H1 (cell line): ENCODE measurements at regions not wholly inside any gene's neighbourhood (a gene's known extent, or its start where the extent isn't known, plus 50 kb on each side); places are given as distances from the start of the nearest gene placed in this dataset.

ENCODE experiments used
- CTCF ChIA-PET: fragments of 300-600 bp; sonication (Branson Sonifier 250); formaldehyde crosslinking; loops from one replicate; lab custom pipeline; 2021; ENCODE audit not compliant: partially characterized antibody; lab: Charles Lee
- POLR2A ChIA-PET: fragments of 300-600 bp; sonication (Branson Sonifier 250); formaldehyde crosslinking; loops from one replicate; lab custom pipeline; 2021; ENCODE audit warnings: inconsistent platforms; ENCODE audit not compliant: partially characterized antibody; lab: Charles Lee
- DNase-seq, 2 experiments: peaks; one replicate each; pipeline versions ENCODE4 v3.0.0 to v3.0.0-alpha.2; 2010 to 2022; ENCODE audit warnings: low spot score in 2 of 2, low read depth in 1 of 2, mixed read lengths in 1 of 2
- FAIRE-seq: peaks from 2 replicates; lab custom pipeline; 2011; peaks lifted over from hg19 to GRCh38; lab: Jason Lieb, UNC
- H2AFZ ChIP-seq: 2 replicates; pipeline ENCODE4 v1.8.1; 2012; ENCODE audit warnings: low read length, inconsistent platforms
- H2AK5ac ChIP-seq: 2 replicates; pipeline ENCODE4 v1.6.1; 2013; ENCODE audit warnings: low read depth, low read length
- H2BK120ac ChIP-seq: replicated peaks from 2 replicates; pipeline ENCODE3; 2013; ENCODE audit warnings: low read depth, low read length, inconsistent platforms
- H2BK12ac ChIP-seq: 2 replicates; pipeline ENCODE4 v1.6.1; 2013; ENCODE audit warnings: low read depth, low read length
- H2BK15ac ChIP-seq: 2 replicates; pipeline ENCODE4 v1.6.1; 2013; ENCODE audit warnings: low read length
- H2BK20ac ChIP-seq: 2 replicates; pipeline ENCODE4 v1.6.1; 2013; ENCODE audit warnings: low read length
- H2BK5ac ChIP-seq: 2 replicates; pipeline ENCODE4 v1.6.1; 2013; ENCODE audit warnings: low read depth, low read length
- H3K14ac ChIP-seq: 2 replicates; pipeline ENCODE4 v1.6.1; 2013; ENCODE audit warnings: inconsistent platforms; ENCODE audit not compliant: insufficient read length
- H3K18ac ChIP-seq: 2 replicates; pipeline ENCODE4 v1.6.1; 2013; ENCODE audit warnings: low read length; ENCODE audit errors: extremely low read depth
- H3K23ac ChIP-seq: 2 replicates; pipeline ENCODE4 v1.6.1; 2013; ENCODE audit warnings: inconsistent platforms; ENCODE audit not compliant: insufficient read length
- H3K23me2 ChIP-seq: 2 replicates; pipeline ENCODE4 v1.6.1; 2013; ENCODE audit warnings: low read depth, low read length
- H3K27ac ChIP-seq: 2 replicates; pipeline ENCODE4 v1.6.1; 2011; ENCODE audit warnings: low read depth, low read length, inconsistent platforms
- H3K27me3 ChIP-seq, 4 experiments: replicated peaks in 1 of 4; 1 replicate in 1 of 4; 2 replicates in 3 of 4; pipeline versions ENCODE4 v1.6.1 to v1.8.1; 2011 to 2013; ENCODE audit warnings: low read length in 3 of 4, mild to moderate bottlenecking in 3 of 4, inconsistent platforms in 2 of 4, mixed read lengths in 2 of 4, moderate library complexity in 1 of 4; ENCODE audit not compliant: control insufficient read depth in 3 of 4, insufficient read depth in 3 of 4; ENCODE audit errors: extremely low read depth in 1 of 4
- H3K36me3 ChIP-seq, 4 experiments: 2 replicates each; pipeline versions ENCODE4 v1.6.1 to v1.8.1; 2011 to 2013; ENCODE audit warnings: mild to moderate bottlenecking in 4 of 4, low read length in 3 of 4, moderate library complexity in 2 of 4, control low read depth in 1 of 4, inconsistent platforms in 1 of 4; ENCODE audit not compliant: insufficient read depth in 4 of 4, control insufficient read depth in 2 of 4
- H3K4ac ChIP-seq: replicated peaks from 2 replicates; pipeline ENCODE3; 2013; ENCODE audit warnings: low read length, low read depth, mixed read lengths, inconsistent platforms; ENCODE audit not compliant: insufficient read length
- H3K4me1 ChIP-seq, 4 experiments: replicated peaks in 1 of 4; 1 replicate in 1 of 4; 2 replicates in 3 of 4; pipeline versions ENCODE4 v1.6.1 to v1.8.1; 2011 to 2013; ENCODE audit warnings: low read length in 3 of 4, inconsistent platforms in 2 of 4, mixed read lengths in 1 of 4; ENCODE audit not compliant: insufficient read depth in 4 of 4, control insufficient read depth in 3 of 4
- H3K4me2 ChIP-seq, 2 experiments: 2 replicates each; pipeline versions ENCODE4 v1.6.1 to v1.8.1; 2011 to 2013; ENCODE audit warnings: low read depth in 2 of 2, low read length in 2 of 2, control low read depth in 1 of 2, inconsistent platforms in 1 of 2, mild to moderate bottlenecking in 1 of 2; ENCODE audit not compliant: insufficient read depth in 1 of 2
- H3K4me3 ChIP-seq, 4 experiments: fragments of 200-600, 300-600 bp in 1 of 4; sonication (generic), shearing (Covaris generic), sonication (Bioruptor Twin) in 1 of 4; 2 replicates each; pipeline versions ENCODE4 v1.5.1 to v1.8.1; 2011 to 2016; ENCODE audit warnings: low read length in 4 of 4, low read depth in 3 of 4, control low read depth in 2 of 4, inconsistent platforms in 2 of 4, mild to moderate bottlenecking in 2 of 4, mixed read lengths in 1 of 4, moderate library complexity in 1 of 4; ENCODE audit not compliant: insufficient read depth in 2 of 4; ENCODE audit errors: extremely low read depth in 1 of 4
- H3K56ac ChIP-seq: replicated peaks from 2 replicates; pipeline ENCODE3; 2013; ENCODE audit warnings: low read depth, mild to moderate bottlenecking, mixed read lengths, low read length, inconsistent platforms; ENCODE audit not compliant: insufficient read length
- H3K79me1 ChIP-seq: 2 replicates; pipeline ENCODE4 v1.6.1; 2013; ENCODE audit warnings: low read depth, low read length, control low read depth
- H3K79me2 ChIP-seq, 2 experiments: 2 replicates each; pipeline versions ENCODE4 v1.6.1 to v1.8.1; 2012 to 2013; ENCODE audit warnings: low read length in 2 of 2, mild to moderate bottlenecking in 2 of 2, inconsistent platforms in 1 of 2; ENCODE audit not compliant: insufficient read depth in 2 of 2, control insufficient read depth in 1 of 2
- H3K9ac ChIP-seq, 4 experiments: replicated peaks in 1 of 4; 1 replicate in 1 of 4; 2 replicates in 3 of 4; pipeline versions ENCODE4 v1.6.1 to v1.8.1; 2011 to 2013; ENCODE audit warnings: low read depth in 3 of 4, low read length in 3 of 4, control low read depth in 2 of 4, mild to moderate bottlenecking in 2 of 4, moderate library complexity in 2 of 4, inconsistent platforms in 1 of 4; ENCODE audit errors: extremely low read depth in 1 of 4
- H3K9me3 ChIP-seq, 2 experiments: 2 replicates each; pipeline versions ENCODE4 v1.6.1 to v1.8.1; 2012 to 2013; ENCODE audit warnings: mild to moderate bottlenecking in 2 of 2, moderate library complexity in 2 of 2, control low read depth in 1 of 2, inconsistent platforms in 1 of 2, low read depth in 1 of 2, low read length in 1 of 2, mixed read lengths in 1 of 2; ENCODE audit not compliant: insufficient read depth in 2 of 2
- H4K20me1 ChIP-seq, 2 experiments: replicated peaks in 1 of 2; 2 replicates each; pipeline versions ENCODE3 to v1.8.1; 2011 to 2013; ENCODE audit warnings: inconsistent platforms in 2 of 2, low read length in 2 of 2, mild to moderate bottlenecking in 1 of 2; ENCODE audit not compliant: insufficient read depth in 2 of 2, control insufficient read depth in 1 of 2
- H4K5ac ChIP-seq: 2 replicates; pipeline ENCODE4 v1.6.1; 2013; ENCODE audit warnings: low read length, low read depth, mixed read lengths, inconsistent platforms; ENCODE audit not compliant: insufficient read length
- H4K8ac ChIP-seq: 2 replicates; pipeline ENCODE4 v1.8.0; 2013; ENCODE audit warnings: mild to moderate bottlenecking, moderate library complexity, low read length, inconsistent platforms; ENCODE audit not compliant: insufficient read depth; ENCODE audit errors: extremely low read depth
- H4K91ac ChIP-seq: replicated peaks from 2 replicates; pipeline ENCODE3; 2013; ENCODE audit warnings: low read length, mixed read lengths, inconsistent platforms; ENCODE audit not compliant: insufficient read length
- BCL11A ChIP-seq, 2 experiments: IDR thresholded peaks; one replicate each; pipeline ENCODE4 v1.6.1; 2011; ENCODE audit warnings: low read depth in 2 of 2, low read length in 2 of 2, mild to moderate bottlenecking in 2 of 2
- KDM1A ChIP-seq: fragments of 200-600, 300-600 bp; sonication (generic); IDR thresholded peaks from 2 replicates; pipeline ENCODE4 v1.7.1; 2016; ENCODE audit warnings: mild to moderate bottlenecking, low read length, borderline replicate concordance
- MAFK ChIP-seq: IDR thresholded peaks from 2 replicates; pipeline ENCODE4 v1.6.1; 2012; ENCODE audit warnings: low read depth, mild to moderate bottlenecking, improper control_type of control experiment, low read length
- NRF1 ChIP-seq: IDR thresholded peaks from 2 replicates; pipeline ENCODE4 v1.6.1; 2011; ENCODE audit warnings: mild to moderate bottlenecking, low read depth, low read length, improper control_type of control experiment
- POLR2A ChIP-seq, 2 experiments: IDR thresholded peaks; 1 replicate in 1 of 2; 2 replicates in 1 of 2; pipeline ENCODE4 v1.6.1; 2011; ENCODE audit warnings: low read depth in 2 of 2, low read length in 2 of 2, mild to moderate bottlenecking in 2 of 2; ENCODE audit errors: control extremely low read depth in 1 of 2
- RBBP5 ChIP-seq: IDR thresholded peaks from 2 replicates; pipeline ENCODE4 v1.7.1; 2012; ENCODE audit warnings: low read depth, mild to moderate bottlenecking, inconsistent platforms, low read length, moderate library complexity, borderline replicate concordance
- SP2 ChIP-seq: IDR thresholded peaks from 2 replicates; pipeline ENCODE4 v1.6.1; 2012; ENCODE audit warnings: mild to moderate bottlenecking, low read length, inconsistent platforms
- WGBS, 2 experiments: shearing (Covaris generic) in 1 of 2; methylation state at CpG; one replicate each; pipeline versions ENCODE4 v1.1.6 to v1.1.7; 2013 to 2015; ENCODE audit warnings: low lambda C conversion rate in 2 of 2, mixed read lengths in 2 of 2, inconsistent platforms in 1 of 2, low coverage in 1 of 2, missing lambda C conversion rate in 1 of 2; ENCODE audit not compliant: insufficient replicate concordance in 2 of 2, insufficient coverage in 1 of 2, insufficient read length in 1 of 2; ENCODE audit errors: extremely low coverage in 1 of 2, missing lambda C conversion rate in 1 of 2; 5-methylcytosine and 5-hydroxymethylcytosine counted together
- TF ChIP-seq, protein P1 (sequence below): IDR thresholded peaks from 2 replicates; pipeline ENCODE4 v1.6.1; 2012; ENCODE audit warnings: inconsistent platforms

- no peak for TF ChIP-seq MAFK
These were observed 1808.9 kb upstream of the SEL1L start (continued) for GRCh38 chr14:83342590-83342989.

DNA sequence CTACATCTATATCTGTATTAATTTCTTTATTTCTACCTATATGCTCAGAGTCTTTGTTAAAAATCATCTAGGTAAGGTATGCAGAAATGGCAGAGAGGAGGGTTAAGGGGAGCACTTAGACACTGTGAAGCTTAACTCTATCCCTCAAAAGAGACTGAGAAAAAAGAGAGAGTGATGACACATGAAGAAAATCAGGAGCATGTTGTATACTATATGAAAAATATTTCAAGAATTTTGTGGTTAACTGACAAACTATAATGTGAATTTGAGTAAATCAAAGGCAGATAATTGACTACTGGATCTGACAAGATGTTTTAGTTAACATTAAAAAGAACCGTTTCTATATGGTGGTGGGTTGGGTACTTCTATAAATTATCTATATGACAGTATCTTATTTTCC is 1814.2 kb upstream of the SEL1L start:
- Histone ChIP-seq H4K91ac (no peak overlapping the region), H3K9ac (no peak overlapping the region), H2BK12ac (no peak overlapping the region), H3K56ac (no peak overlapping the region), H2BK20ac (no peak overlapping the region), H3K18ac (no peak overlapping the region), H3K9me3 (no peaks in the 10 kb centered on the region), H2BK5ac (no peak overlapping the region), H4K8ac (no peak overlapping the region), H3K27ac (no peak overlapping the region), H2BK15ac (no peak overlapping the region), H3K36me3 (no peaks in the 10 kb centered on the region), H3K4me1 (no peaks in the 10 kb centered on the region), H3K23ac (no peak overlapping the region), H3K4ac (no peak overlapping the region), H3K14ac (no peak overlapping the region), H2BK120ac (no peak overlapping the region), H3K4me3 (no peak overlapping the region), H3K79me2 (no peaks in the 10 kb centered on the region), H3K27me3 (no peaks in the 10 kb centered on the region), H2AFZ (no peak overlapping the region), H2AK5ac (no peak overlapping the region), H3K23me2 (no peaks in the 10 kb centered on the region), H4K5ac (no peak overlapping the region), H3K4me2 (no peak overlapping the region), H3K79me1 (no peaks in the 10 kb centered on the region)
- ChIA-PET POLR2A (no interaction called here), CTCF (no interaction called here)
- DNase-seq (no peak), FAIRE-seq (no peak)
- WGBS, 2 experiments: 92% methylated on average over 1 of the region's 1 CpG; no CpG with 5 or more reads in 1 of the 2 experiments
- TF ChIP-seq BCL11A (IDR thresholded peaks at IDR 0.05; ENCODE audit: low read depth in 2 of 2, low read length in 2 of 2): no peak
- TF ChIP-seq NRF1: no peak
- no peak for TF ChIP-seq POLR2A (IDR thresholded peaks at IDR 0.05; ENCODE audit: control extremely low read depth in 1 of 2, low read depth in 2 of 2, low read length in 2 of 2)
- no peak for TF ChIP-seq RBBP5
- TF ChIP-seq, protein P1, sequence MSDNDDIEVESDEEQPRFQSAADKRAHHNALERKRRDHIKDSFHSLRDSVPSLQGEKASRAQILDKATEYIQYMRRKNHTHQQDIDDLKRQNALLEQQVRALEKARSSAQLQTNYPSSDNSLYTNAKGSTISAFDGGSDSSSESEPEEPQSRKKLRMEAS: no peak
- TF ChIP-seq SP2: no peak
- TF ChIP-seq KDM1A: no peak
- TF ChIP-seq, all 59 proteins: peak for 0
- no peaks in the 10 kb centered on the region for H4K20me1 ChIP-seq
